IMR-90 (cell line): ENCODE measurements at regions not wholly inside any gene's neighbourhood (a gene's known extent, or its start where the extent isn't known, plus 50 kb on each side); places are given as distances from the start of the nearest gene placed in this dataset.

Source experiments
- ATAC-seq: fragments of 200-7000 bp; cut with Tn5 transposase; 2 replicates; pipeline ENCODE4 v1.9.1; 2020; ENCODE audit warnings: low read depth, mild to moderate bottlenecking, moderate library complexity
- BruUV-seq: library from RNA; stranded (reverse); fragments of 400-500 nt; replicated peaks from 2 replicates; lab custom pipeline; 2021; lab: Mats Ljungman, UMichigan
- CTCF ChIA-PET: fragments of 300-600 bp; formaldehyde crosslinking; extraction: SDS; loops from one replicate; lab custom pipeline; 2021; ENCODE audit warnings: antibody characterized with exemption; lab: Yijun Ruan, JAX
- POLR2A ChIA-PET: fragments of 300-600 bp; sonication (Branson Sonifier 250); formaldehyde crosslinking; loops from one replicate; lab custom pipeline; 2022; ENCODE audit warnings: antibody characterized with exemption; ENCODE audit not compliant: unreplicated experiment; lab: Charles Lee
- DNase-seq: peaks from one replicate; pipeline ENCODE4 v3.0.0; 2013
- H2AFZ ChIP-seq: replicated peaks from 2 replicates; pipeline ENCODE3; 2013; ENCODE audit warnings: low read length, mild to moderate bottlenecking; ENCODE audit not compliant: poor library complexity
- H2AK5ac ChIP-seq: 2 replicates; pipeline ENCODE4 v1.6.1; 2013; ENCODE audit warnings: low read depth, low read length, inconsistent platforms
- H2AK9ac ChIP-seq: replicated peaks from 2 replicates; pipeline ENCODE3; 2013; ENCODE audit warnings: mild to moderate bottlenecking, low read depth, low read length, moderate library complexity; ENCODE audit not compliant: poor library complexity
- H2BK120ac ChIP-seq: 2 replicates; pipeline ENCODE4 v1.6.1; 2013; ENCODE audit warnings: low read depth, low read length, inconsistent platforms
- H2BK15ac ChIP-seq: 3 replicates; pipeline ENCODE4 v1.6.1; 2013; ENCODE audit warnings: low read depth, low read length, inconsistent platforms
- H2BK20ac ChIP-seq: 2 replicates; pipeline ENCODE4 v1.6.1; 2013; ENCODE audit warnings: low read depth, mild to moderate bottlenecking, inconsistent platforms, low read length, moderate library complexity
- H2BK5ac ChIP-seq: 2 replicates; pipeline ENCODE4 v1.6.1; 2013; ENCODE audit warnings: mild to moderate bottlenecking, low read depth, low read length, inconsistent platforms; ENCODE audit not compliant: poor library complexity, severe bottlenecking
- H3K14ac ChIP-seq: replicated peaks from 2 replicates; pipeline ENCODE4 v1.6.1; 2013; ENCODE audit warnings: low read depth, low read length, inconsistent platforms
- H3K18ac ChIP-seq: 2 replicates; pipeline ENCODE4 v1.6.1; 2013; ENCODE audit warnings: low read depth, low read length, control low read depth
- H3K23ac ChIP-seq: 2 replicates; pipeline ENCODE4 v1.6.1; 2013; ENCODE audit warnings: low read depth, low read length, inconsistent platforms
- H3K27ac ChIP-seq: 2 replicates; pipeline ENCODE4 v1.5.1; 2013; ENCODE audit warnings: mild to moderate bottlenecking, control low read depth, low read length; ENCODE audit not compliant: insufficient read depth
- H3K27me3 ChIP-seq: 2 replicates; pipeline ENCODE4 v1.6.1; 2013; ENCODE audit warnings: low read length; ENCODE audit not compliant: control insufficient read depth, insufficient read depth
- H3K36me3 ChIP-seq: 2 replicates; pipeline ENCODE4 v1.6.1; 2013; ENCODE audit warnings: low read length, mixed read lengths; ENCODE audit not compliant: control insufficient read depth, insufficient read depth
- H3K4ac ChIP-seq: 2 replicates; pipeline ENCODE4 v1.6.1; 2013; ENCODE audit warnings: low read depth, low read length, inconsistent platforms
- H3K4me1 ChIP-seq: 2 replicates; pipeline ENCODE4 v1.6.1; 2013; ENCODE audit warnings: low read length, mixed read lengths; ENCODE audit not compliant: control insufficient read depth, insufficient read depth
- H3K4me2 ChIP-seq: 2 replicates; pipeline ENCODE4 v1.6.1; 2013; ENCODE audit warnings: low read depth, mild to moderate bottlenecking, control low read depth, low read length, moderate library complexity
- H3K4me3 ChIP-seq: 2 replicates; pipeline ENCODE4 v1.5.1; 2013; ENCODE audit warnings: low read depth, mild to moderate bottlenecking, control low read depth, low read length, moderate library complexity; ENCODE audit not compliant: insufficient read depth
- H3K56ac ChIP-seq: 2 replicates; pipeline ENCODE4 v1.6.1; 2013; ENCODE audit warnings: low read length, inconsistent platforms; ENCODE audit not compliant: insufficient read depth; ENCODE audit errors: extremely low read depth
- H3K79me1 ChIP-seq, 2 experiments: 2 replicates each; pipeline ENCODE4 v1.6.1; 2013; ENCODE audit warnings: low read length in 2 of 2, inconsistent platforms in 1 of 2, low read depth in 1 of 2
- H3K9ac ChIP-seq: 2 replicates; pipeline ENCODE4 v1.6.1; 2013; ENCODE audit warnings: low read depth, low read length, control low read depth
- H3K9me1 ChIP-seq: 2 replicates; pipeline ENCODE4 v1.6.1; 2013; ENCODE audit warnings: low read length, inconsistent platforms; ENCODE audit not compliant: insufficient read depth
- H3K9me3 ChIP-seq: 2 replicates; pipeline ENCODE4 v1.6.1; 2013; ENCODE audit warnings: low read length; ENCODE audit not compliant: control insufficient read depth, insufficient read depth
- H4K20me1 ChIP-seq: 2 replicates; pipeline ENCODE4 v1.6.1; 2013; ENCODE audit warnings: low read length, inconsistent platforms; ENCODE audit not compliant: insufficient read depth
- H4K5ac ChIP-seq: 2 replicates; pipeline ENCODE4 v1.6.1; 2013; ENCODE audit warnings: mild to moderate bottlenecking, low read depth, low read length, control low read depth
- H4K8ac ChIP-seq, 2 experiments: 2 replicates each; pipeline ENCODE4 v1.6.1; 2013; ENCODE audit warnings: low read depth in 2 of 2, low read length in 2 of 2, control low read depth in 1 of 2, inconsistent platforms in 1 of 2
- H4K91ac ChIP-seq: 2 replicates; pipeline ENCODE4 v1.6.1; 2013; ENCODE audit warnings: low read depth, low read length, inconsistent platforms; ENCODE audit not compliant: insufficient read depth
- CHD1 ChIP-seq: IDR thresholded peaks from 2 replicates; pipeline ENCODE4 v1.6.1; 2012; ENCODE audit warnings: low read depth, low read length, improper control_type of control experiment
- MXI1 ChIP-seq: IDR thresholded peaks from 2 replicates; pipeline ENCODE4 v1.6.1; 2012; ENCODE audit warnings: low read depth, mild to moderate bottlenecking, low read length, moderate library complexity, borderline replicate concordance
- NFE2L2 ChIP-seq: fragments of 150-350 bp; IDR thresholded peaks from 2 replicates; pipeline ENCODE4 v1.6.1; 2016; ENCODE audit warnings: low read depth, mild to moderate bottlenecking, low read length
- RFX5 ChIP-seq: IDR thresholded peaks from 2 replicates; pipeline ENCODE4 v1.8.0; 2012; ENCODE audit warnings: low read depth, mild to moderate bottlenecking, low read length, moderate library complexity
- WGBS, 2 experiments: methylation state at CpG; one replicate each; pipeline versions ENCODE4 v1.1.5 to v1.1.7; 2013; ENCODE audit warnings: missing lambda C conversion rate in 2 of 2; ENCODE audit not compliant: insufficient read length in 1 of 2; ENCODE audit errors: extremely low coverage in 2 of 2; 5-methylcytosine and 5-hydroxymethylcytosine counted together
- dilution Hi-C: fragments of 300-500 bp; cut with HindIII; formaldehyde crosslinking; loops from one replicate; pipeline ENCODE4 v1.14.3; 2018; ENCODE audit warnings: low sequenced_read_pairs; ENCODE audit not compliant: unreplicated experiment
- in situ Hi-C: fragments of 300-500 bp; cut with MboI; formaldehyde crosslinking; loops from 3 replicates; pipeline ENCODE4 v1.14.3; 2019; ENCODE audit warnings: low sequenced_read_pairs, inconsistent platforms, mixed read lengths
- intact Hi-C: fragments of 100-400 bp; cut with micrococcal nuclease; formaldehyde crosslinking; loops from 2 replicates; pipeline ENCODE4 v1.10.0; 2022

DNA sequence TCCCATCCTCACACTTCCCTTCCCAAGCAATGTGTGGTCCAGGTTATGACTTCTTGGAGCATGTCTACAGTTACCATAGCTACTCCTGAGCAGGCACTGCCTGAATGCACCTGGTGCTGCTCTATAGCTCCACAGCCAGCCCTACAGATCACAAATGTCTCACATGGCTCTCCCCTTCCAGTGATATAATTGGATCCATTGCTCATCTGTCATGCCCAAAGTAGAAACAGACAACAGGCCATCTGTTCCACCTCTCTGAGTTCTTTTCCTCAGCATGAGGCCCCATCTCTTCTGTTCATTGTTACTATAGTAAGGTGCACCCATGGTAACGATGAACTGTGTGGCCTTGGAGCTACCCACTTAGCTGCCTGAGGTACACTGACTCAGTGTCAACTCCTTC, 320.3 kb upstream of the ZC3H12C start:
- WGBS, 2 experiments, result no CpG with 5 or more reads among the region's 1 CpG
- DNase-seq, result no peak
- CTCF ChIA-PET, result no interaction called here

More for the DNA sequence above, 320.3 kb upstream of the ZC3H12C start:
- no peaks in the 10 kb centered on the region for H4K20me1 ChIP-seq
- no peak overlapping the region for H2BK5ac ChIP-seq
- POLR2A ChIA-PET, result no interaction called here
- no peak for ATAC-seq
- no peak overlapping the region for H2BK15ac ChIP-seq
- H3K23ac ChIP-seq, result no peak overlapping the region
- H3K27me3 ChIP-seq, result no peaks in the 10 kb centered on the region; the same call in 1 of the 2 replicates
- no peak overlapping the region for H3K27ac ChIP-seq
- H2BK120ac ChIP-seq, result no peak overlapping the region
- dilution Hi-C loops, result no loop called here
- TF ChIP-seq CHD1 (no peak), NFE2L2 (no peak), MXI1 (no peak), RFX5 (no peak)
- H3K9me3 ChIP-seq, result no peaks in the 10 kb centered on the region
- H4K5ac ChIP-seq, result no peak overlapping the region
- in situ Hi-C loops, result no loop called here
- H2AFZ ChIP-seq, result no peak overlapping the region
- H3K18ac ChIP-seq, result no peak overlapping the region
- no peak overlapping the region for H3K4ac ChIP-seq
- no peak overlapping the region for H2AK5ac ChIP-seq
- H3K9me1 ChIP-seq, result no peaks in the 10 kb centered on the region; the same call in 1 of the 2 replicates
- no peak overlapping the region for H3K4me2 ChIP-seq
- no peak overlapping the region for H3K9ac ChIP-seq
- H3K4me3 ChIP-seq, result no peak overlapping the region
- no peaks in the 10 kb centered on the region for H3K4me1 ChIP-seq
- H3K79me1 ChIP-seq, result no peaks in the 10 kb centered on the region
- no peak overlapping the region for H2AK9ac ChIP-seq
- H3K56ac ChIP-seq, result no peak overlapping the region
- no peak overlapping the region for H4K8ac ChIP-seq
- no TSS peak for BruUV-seq
- H2BK20ac ChIP-seq, result no peak overlapping the region
- no peak overlapping the region for H3K14ac ChIP-seq
- no peaks in the 10 kb centered on the region for H3K36me3 ChIP-seq
- intact Hi-C loops, result no loop called here
- H4K91ac ChIP-seq, result no peak overlapping the region
